ENCODE measurements at regions not wholly inside any gene's neighbourhood (a gene's known extent, or its start where the extent isn't known, plus 50 kb on each side); places are given as distances from the start of the nearest gene placed in this dataset.
"Not testable (repeated sequence)": the region's sequence is repeated elsewhere in the genome, so short reads cannot be mapped to it uniquely, and the experiment has no call there.

GRCh38 chr10:46749003-46749402 is 162.2 kb upstream of the PTPN20 start:
- DNase-seq (ENCODE audit: low read depth): not testable (repeated sequence)

- not testable (repeated sequence) for DNase-seq (ENCODE audit: low read depth)
These were observed 161.8 kb upstream of the PTPN20 start for GRCh38 chr10:46749470-46749869.

GRCh38 chr10:46753763-46754162 is 157.5 kb upstream of the PTPN20 start:
- DNase-seq (ENCODE audit: low read depth): not testable (repeated sequence)

GRCh38 chr10:46761471-46761870 is 149.8 kb upstream of the PTPN20 start:
- not testable (repeated sequence) for DNase-seq (ENCODE audit: low read depth)

GRCh38 chr10:46768515-46769291 is 142.5 kb upstream of the PTPN20 start:
- not testable (repeated sequence) for DNase-seq (ENCODE audit: low read depth)

- DNase-seq (ENCODE audit: low read depth): not testable (repeated sequence)
These were observed 137.9 kb upstream of the PTPN20 start for GRCh38 chr10:46773178-46773896.

GRCh38 chr10:46773897-46774236 is 137.4 kb upstream of the PTPN20 start:
- not testable (repeated sequence) for DNase-seq (ENCODE audit: low read depth)

- DNase-seq (ENCODE audit: low read depth): not testable (repeated sequence)
These were observed 136.9 kb upstream of the PTPN20 start for GRCh38 chr10:46774366-46774765.

- DNase-seq (ENCODE audit: low read depth): not testable (repeated sequence)
These were observed 136.1 kb upstream of the PTPN20 start for GRCh38 chr10:46774945-46775667.

GRCh38 chr10:46775668-46776059 is 135.6 kb upstream of the PTPN20 start:
- DNase-seq (ENCODE audit: low read depth): not testable (repeated sequence)

GRCh38 chr10:46779571-46779970 is 131.7 kb upstream of the PTPN20 start:
- not testable (repeated sequence) for DNase-seq (ENCODE audit: low read depth)

- DNase-seq (ENCODE audit: low read depth): not testable (repeated sequence)
These were observed 131.1 kb upstream of the PTPN20 start for GRCh38 chr10:46780164-46780563.

- not testable (repeated sequence) for DNase-seq (ENCODE audit: low read depth)
These were observed 130.2 kb upstream of the PTPN20 start for GRCh38 chr10:46781001-46781400.

GRCh38 chr10:46782001-46782874 is 129.0 kb upstream of the PTPN20 start:
- not testable (repeated sequence) for DNase-seq (ENCODE audit: low read depth)

- not testable (repeated sequence) for DNase-seq (ENCODE audit: low read depth)
These were observed 126.6 kb upstream of the PTPN20 start for GRCh38 chr10:46784665-46785064.

- not testable (repeated sequence) for DNase-seq (ENCODE audit: low read depth)
These were observed 125.1 kb upstream of the PTPN20 start for GRCh38 chr10:46786125-46786517.

GRCh38 chr10:46786518-46787320 is 124.5 kb upstream of the PTPN20 start:
- not testable (repeated sequence) for DNase-seq (ENCODE audit: low read depth)

GRCh38 chr10:46787321-46787615 is 124.0 kb upstream of the PTPN20 start:
- DNase-seq (ENCODE audit: low read depth): no peak

- not testable (repeated sequence) for DNase-seq (ENCODE audit: low read depth)
These were observed 118.4 kb upstream of the PTPN20 start for GRCh38 chr10:46792657-46793357.

GRCh38 chr10:46796351-46796750 is 114.9 kb upstream of the PTPN20 start:
- DNase-seq (ENCODE audit: low read depth): not testable (repeated sequence)

All from Daoy (cell line).